ENCODE measurements at regions not wholly inside any gene's neighbourhood (a gene's known extent, or its start where the extent isn't known, plus 50 kb on each side); places are given as distances from the start of the nearest gene placed in this dataset.
"Not testable (repeated sequence)": the region's sequence is repeated elsewhere in the genome, so short reads cannot be mapped to it uniquely, and the experiment has no call there.

- Mint-ChIP-seq H3K27ac (no peak overlapping the region), H3K27me3 (peaks cover 8% of the 10 kb centered on the region), H3K4me1 (peaks cover 9% of the 10 kb centered on the region), H3K4me3 (no peak overlapping the region), H3K9me3 (no peaks in the 10 kb centered on the region), H3K36me3 (no peaks in the 10 kb centered on the region)
- no peak for DNase-seq
These were observed 68.4 kb upstream of the EPCAM start for GRCh38 chr2:47300609-47301276.

DNA sequence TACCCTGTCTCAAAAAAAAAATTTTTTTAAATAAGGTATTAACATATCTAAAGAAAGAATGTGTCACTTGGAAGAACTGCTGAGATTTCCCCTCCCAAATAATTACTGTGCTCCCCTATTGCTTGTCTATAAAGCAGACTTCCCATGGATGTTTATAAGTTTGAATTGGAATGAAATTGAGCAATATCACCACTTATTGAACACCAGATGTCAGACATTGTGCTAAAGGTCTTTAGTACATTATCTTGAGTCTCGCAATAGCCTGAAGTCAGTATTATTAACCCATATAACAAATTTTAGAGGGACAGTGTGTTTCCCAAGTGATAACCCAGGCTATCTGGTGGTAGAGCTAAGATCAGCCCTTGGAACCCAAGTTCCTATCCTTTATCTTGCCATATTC, 69.0 kb upstream of the EPCAM start:
- Mint-ChIP-seq H3K27ac (no peak overlapping the region), H3K4me1 (peaks cover 9% of the 10 kb centered on the region), H3K27me3 (peaks cover 8% of the 10 kb centered on the region), H3K36me3 (no peaks in the 10 kb centered on the region), H3K4me3 (no peak overlapping the region), H3K9me3 (no peaks in the 10 kb centered on the region)
- DNase-seq = no peak

- no peak for DNase-seq
- Mint-ChIP-seq H3K4me3 (no peak overlapping the region), H3K27ac (no peak overlapping the region), H3K27me3 (peaks cover 8% of the 10 kb centered on the region), H3K9me3 (no peaks in the 10 kb centered on the region), H3K4me1 (peaks cover 9% of the 10 kb centered on the region), H3K36me3 (no peaks in the 10 kb centered on the region)
These were observed 69.6 kb upstream of the EPCAM start for GRCh38 chr2:47299555-47299954.

- H3K4me1 Mint-ChIP-seq = peaks cover 9% of the 10 kb centered on the region
- H3K9me3 Mint-ChIP-seq = no peaks in the 10 kb centered on the region
- no peak overlapping the region for H3K27ac Mint-ChIP-seq
- no peaks in the 10 kb centered on the region for H3K36me3 Mint-ChIP-seq
- H3K27me3 Mint-ChIP-seq = peaks cover 8% of the 10 kb centered on the region
- no peak for DNase-seq
- no peak overlapping the region for H3K4me3 Mint-ChIP-seq
These were observed 70.3 kb upstream of the EPCAM start for GRCh38 chr2:47298771-47299170.

DNA sequence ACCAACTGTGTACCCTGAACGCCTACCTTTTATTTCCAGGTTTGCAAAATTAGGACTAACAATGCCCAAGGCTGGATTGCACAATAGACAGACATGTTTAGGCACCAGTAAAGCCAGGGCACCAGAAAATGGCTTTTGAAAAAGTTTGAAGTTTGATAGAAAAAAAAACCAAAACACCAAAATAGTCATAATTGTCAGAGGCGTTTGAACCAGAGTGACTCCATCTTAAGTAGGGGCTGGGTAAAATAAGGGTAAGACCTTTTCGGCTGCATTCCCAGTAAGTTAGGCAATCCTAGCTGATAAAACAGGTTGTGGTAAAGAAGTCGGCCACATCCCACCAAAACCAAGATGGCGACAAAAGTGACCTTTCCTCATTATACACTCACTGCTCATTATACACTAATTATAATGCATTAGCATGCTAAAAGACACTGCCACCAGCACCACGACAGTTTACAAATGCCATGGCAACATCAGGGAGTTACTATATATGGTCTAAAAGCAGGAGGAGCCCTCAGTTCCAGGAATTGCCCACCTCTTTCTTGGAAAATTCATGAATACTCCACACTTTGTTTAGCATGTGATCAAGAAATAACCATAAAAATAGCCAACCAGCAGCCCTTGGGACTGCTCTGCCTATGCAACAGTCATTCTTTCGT, 71.2 kb upstream of the EPCAM start:
- no peak for DNase-seq
- peaks cover 9% of the 10 kb centered on the region for H3K4me1 Mint-ChIP-seq
- H3K36me3 Mint-ChIP-seq = no peaks in the 10 kb centered on the region
- peaks cover 6% of the 10 kb centered on the region for H3K27me3 Mint-ChIP-seq
- no peak overlapping the region for H3K4me3 Mint-ChIP-seq
- H3K27ac Mint-ChIP-seq = no peak overlapping the region
- H3K9me3 Mint-ChIP-seq = no peaks in the 10 kb centered on the region

DNA sequence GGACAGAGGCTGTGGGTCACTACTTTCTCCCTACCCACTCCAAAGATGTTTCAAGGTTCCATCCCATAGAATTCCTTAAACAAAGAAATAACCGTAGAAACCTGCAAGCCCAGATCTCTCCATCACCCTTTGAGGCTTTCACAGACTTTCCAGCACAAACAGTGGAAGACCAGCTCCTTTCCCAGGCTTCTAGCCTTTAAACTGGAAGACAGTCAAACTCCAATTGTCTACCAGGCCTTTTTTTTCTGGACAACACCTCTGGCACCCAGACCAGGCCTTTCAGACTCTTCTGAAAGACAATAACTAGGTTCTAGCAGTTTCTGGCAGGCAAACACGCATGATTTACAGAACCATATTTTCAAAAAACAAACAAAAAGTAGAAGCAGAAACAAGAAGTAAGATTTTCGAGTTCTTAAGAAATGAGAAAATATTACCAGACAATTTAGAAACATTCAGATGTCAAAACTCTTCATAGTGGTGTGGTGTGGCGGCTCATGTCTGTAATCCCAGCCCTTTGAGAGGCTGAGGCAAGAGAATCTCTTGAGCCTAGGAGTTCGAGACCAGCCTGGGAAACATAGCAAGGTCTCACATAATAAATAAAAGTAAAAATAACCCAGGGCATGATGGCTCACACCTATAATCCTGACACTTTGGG, 73.0 kb upstream of the EPCAM start:
- Mint-ChIP-seq H3K27me3 (no peaks in the 10 kb centered on the region), H3K27ac (no peak overlapping the region), H3K36me3 (no peaks in the 10 kb centered on the region), H3K4me3 (no peak overlapping the region), H3K9me3 (no peaks in the 10 kb centered on the region), H3K4me1 (peaks cover 9% of the 10 kb centered on the region)
- no peak for DNase-seq

DNA sequence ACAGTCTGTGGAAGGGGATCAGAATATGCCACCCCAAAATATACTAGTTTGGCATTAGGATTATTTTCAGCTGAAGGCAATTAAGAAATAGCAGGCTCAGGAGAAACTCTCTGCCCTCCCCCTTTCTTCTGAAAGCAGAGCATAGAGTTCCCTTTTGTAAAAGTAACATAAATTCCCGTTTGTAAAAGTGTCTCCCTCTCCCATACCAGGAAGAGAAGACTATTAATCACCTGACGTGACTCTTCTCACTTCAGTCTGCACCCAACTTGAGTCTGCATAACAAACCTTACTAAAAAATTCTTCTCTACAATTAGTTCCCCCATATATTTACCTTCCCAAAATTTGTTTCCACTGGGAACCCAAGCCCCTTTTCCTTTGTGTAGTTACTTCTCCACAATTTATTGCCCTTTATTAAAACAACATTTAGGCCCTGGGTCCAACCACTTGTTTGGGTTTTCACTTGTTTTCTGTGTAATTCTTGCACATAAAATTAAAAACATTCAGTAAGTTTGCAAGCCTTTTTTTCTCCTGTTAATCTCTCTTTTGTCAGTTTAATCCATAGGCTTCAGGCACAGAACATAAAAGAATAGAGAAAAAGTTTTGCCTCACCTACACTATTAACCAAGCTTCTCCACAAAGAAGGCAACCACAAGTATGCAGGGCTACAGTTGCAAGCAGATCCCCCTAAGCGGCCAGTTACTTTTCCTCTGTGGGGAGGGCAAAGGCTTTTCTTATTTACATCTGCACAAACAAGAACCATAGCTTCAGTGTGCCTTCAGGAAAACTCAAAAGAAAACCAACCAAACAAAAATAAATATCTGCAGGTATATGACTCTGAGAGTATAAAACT, 73.8 kb upstream of the EPCAM start:
- Mint-ChIP-seq H3K4me1 (peaks cover 1% of the 10 kb centered on the region), H3K36me3 (no peaks in the 10 kb centered on the region), H3K9me3 (no peaks in the 10 kb centered on the region), H3K4me3 (no peak overlapping the region), H3K27me3 (no peaks in the 10 kb centered on the region), H3K27ac (no peak overlapping the region)
- no peak for DNase-seq

- Mint-ChIP-seq H3K4me1 (no peaks in the 10 kb centered on the region), H3K36me3 (no peaks in the 10 kb centered on the region), H3K27ac (no peak overlapping the region), H3K27me3 (no peaks in the 10 kb centered on the region), H3K4me3 (no peak overlapping the region), H3K9me3 (no peaks in the 10 kb centered on the region)
- no peak for DNase-seq
These were observed 75.1 kb upstream of the EPCAM start for GRCh38 chr2:47293976-47294375.

GRCh38 chr2:47288864-47289263, 80.2 kb upstream of the EPCAM start:
- Mint-ChIP-seq H3K4me3 (no peak overlapping the region), H3K27ac (no peak overlapping the region), H3K27me3 (no peaks in the 10 kb centered on the region), H3K36me3 (no peaks in the 10 kb centered on the region), H3K4me1 (no peaks in the 10 kb centered on the region), H3K9me3 (no peaks in the 10 kb centered on the region)
- DNase-seq = no peak

- H3K4me1 Mint-ChIP-seq = peaks cover 2% of the 10 kb centered on the region
- no peak overlapping the region for H3K27ac Mint-ChIP-seq
- no peaks in the 10 kb centered on the region for H3K9me3 Mint-ChIP-seq
- no peak for DNase-seq
- H3K4me3 Mint-ChIP-seq = no peak overlapping the region
- H3K27me3 Mint-ChIP-seq = no peaks in the 10 kb centered on the region
- no peaks in the 10 kb centered on the region for H3K36me3 Mint-ChIP-seq
These were observed 85.5 kb upstream of the EPCAM start for GRCh38 chr2:47283659-47284058.

DNA sequence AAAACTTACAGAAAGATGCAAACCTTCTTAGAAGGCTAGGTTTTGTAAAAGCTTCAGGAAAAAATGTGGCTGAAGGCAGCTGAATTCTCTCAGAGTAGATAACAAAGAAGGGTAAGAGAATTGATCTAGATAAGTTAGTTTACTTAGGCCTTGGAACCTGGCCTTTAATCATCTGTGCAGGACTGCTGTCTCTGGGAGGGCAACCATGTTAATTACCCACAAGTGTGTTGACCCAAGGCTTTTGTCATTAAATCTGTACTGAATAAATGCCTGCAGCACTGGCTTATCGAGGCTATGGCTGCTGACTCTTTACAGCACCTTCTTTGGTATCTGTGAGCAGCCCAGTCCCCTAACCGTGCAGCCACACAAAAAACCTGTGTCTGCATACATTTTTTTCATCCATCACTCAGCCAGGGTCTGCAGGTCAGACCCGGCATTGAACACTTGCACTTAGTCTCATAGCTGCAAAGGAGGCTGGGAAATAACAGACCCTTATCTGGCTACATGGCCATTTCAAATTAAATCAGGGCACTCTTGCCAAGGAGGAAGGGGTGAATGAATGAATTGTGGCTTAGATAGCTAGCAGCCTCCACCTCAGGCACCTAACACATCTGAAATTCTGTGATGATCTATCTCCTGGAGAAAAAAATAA, 86.4 kb upstream of the EPCAM start:
- Mint-ChIP-seq H3K4me1 (peaks cover 2% of the 10 kb centered on the region), H3K9me3 (no peaks in the 10 kb centered on the region)

DNA sequence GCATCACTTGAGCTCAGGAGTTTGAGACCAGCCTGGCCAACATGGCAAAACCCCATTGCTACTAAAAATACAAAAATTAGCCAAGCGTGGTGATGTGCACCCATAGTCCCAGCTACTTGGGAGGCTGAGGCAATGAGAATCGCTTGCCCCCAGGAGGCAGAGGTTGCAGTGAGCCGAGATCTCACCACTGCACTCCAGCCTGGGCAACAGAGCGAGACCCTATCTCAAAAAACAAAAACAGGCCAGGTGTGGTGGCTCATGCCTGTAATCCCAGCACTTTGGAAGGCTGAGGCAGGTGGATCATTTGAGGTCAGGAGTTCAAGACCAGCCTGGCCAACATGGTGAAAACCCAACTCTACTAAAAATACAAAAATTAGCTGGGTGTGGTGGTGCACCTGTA, 89.6 kb upstream of the EPCAM start:
- H3K27me3 Mint-ChIP-seq, DNase-seq, H3K9me3 Mint-ChIP-seq, H3K36me3 Mint-ChIP-seq, H3K4me3 Mint-ChIP-seq, H3K4me1 Mint-ChIP-seq, H3K27ac Mint-ChIP-seq: not testable (repeated sequence)

More for the DNA sequence above, 86.4 kb upstream of the EPCAM start:
- Mint-ChIP-seq H3K27ac (no peak overlapping the region), H3K36me3 (no peaks in the 10 kb centered on the region), H3K4me3 (no peak overlapping the region), H3K27me3 (no peaks in the 10 kb centered on the region)
- no peak for DNase-seq

DNA sequence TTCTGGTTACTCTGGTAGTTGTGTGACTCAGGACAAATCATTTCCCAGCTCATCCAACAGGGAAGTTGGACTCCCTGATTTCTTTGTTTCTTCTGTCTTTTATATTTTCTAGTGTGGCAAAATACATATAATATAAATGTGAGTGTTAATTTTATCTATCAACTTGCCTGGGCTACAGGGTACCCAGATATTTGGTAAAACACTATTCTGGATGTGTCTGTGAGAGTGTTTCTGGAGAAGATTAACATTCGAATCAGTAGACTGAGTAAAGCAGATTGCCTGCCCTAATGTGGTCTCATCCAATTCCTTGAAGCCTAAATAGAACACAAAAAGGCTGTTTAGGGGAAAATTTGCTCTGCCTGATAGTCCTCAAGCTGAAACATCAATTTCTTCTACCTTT, 91.1 kb upstream of the EPCAM start:
- H3K9me3 Mint-ChIP-seq = no peaks in the 10 kb centered on the region
- no peak for DNase-seq
- no peaks in the 10 kb centered on the region for H3K36me3 Mint-ChIP-seq
- H3K4me3 Mint-ChIP-seq = no peak overlapping the region
- no peak overlapping the region for H3K27ac Mint-ChIP-seq
- H3K27me3 Mint-ChIP-seq = no peaks in the 10 kb centered on the region
- H3K4me1 Mint-ChIP-seq = no peaks in the 10 kb centered on the region

DNA sequence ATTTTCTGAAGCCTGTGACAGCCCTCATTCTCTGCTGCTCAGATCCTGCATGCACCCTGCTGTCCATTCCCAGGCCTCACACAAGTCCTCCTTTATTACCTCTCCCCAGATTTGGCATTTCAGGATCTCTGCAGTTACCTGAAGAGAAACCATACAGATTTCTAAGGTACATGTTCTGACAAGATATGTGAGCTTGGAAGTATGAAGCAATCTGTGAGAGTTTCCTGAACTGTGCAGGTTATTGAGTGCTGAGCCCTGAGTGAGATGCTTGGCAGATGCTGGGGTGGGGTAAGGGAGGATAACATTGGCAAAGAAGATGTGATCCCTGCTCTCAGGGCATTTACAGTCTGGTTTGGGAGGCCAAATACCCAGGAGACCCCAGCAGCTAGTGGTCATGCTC, 91.9 kb upstream of the EPCAM start:
- DNase-seq = no peak
- H3K9me3 Mint-ChIP-seq = no peaks in the 10 kb centered on the region
- H3K27ac Mint-ChIP-seq = no peak overlapping the region
- H3K4me3 Mint-ChIP-seq = no peak overlapping the region
- H3K4me1 Mint-ChIP-seq = peaks cover 1% of the 10 kb centered on the region
- H3K27me3 Mint-ChIP-seq = no peaks in the 10 kb centered on the region
- H3K36me3 Mint-ChIP-seq = no peaks in the 10 kb centered on the region

DNA sequence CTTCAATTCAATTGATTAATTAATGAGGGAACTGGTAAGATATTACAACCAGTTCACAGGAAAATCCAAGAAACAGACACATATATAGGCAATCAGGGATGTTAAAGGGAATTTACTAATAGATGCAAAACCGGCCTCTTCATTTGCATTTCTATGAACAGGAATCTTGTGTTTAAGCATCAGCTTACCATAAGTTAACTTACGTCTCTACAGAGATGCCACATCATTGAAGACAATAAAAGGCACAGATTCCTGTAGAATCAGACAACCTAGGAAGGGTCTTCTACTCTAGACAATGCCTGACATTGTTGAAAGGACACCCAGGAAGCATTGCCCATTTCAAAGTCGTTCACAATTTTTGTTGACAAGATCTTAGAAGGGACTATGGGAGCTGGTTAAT, 93.0 kb upstream of the EPCAM start:
- Mint-ChIP-seq H3K4me3 (no peak overlapping the region), H3K9me3 (no peaks in the 10 kb centered on the region), H3K4me1 (peaks cover 3% of the 10 kb centered on the region), H3K27me3 (no peaks in the 10 kb centered on the region), H3K36me3 (no peaks in the 10 kb centered on the region), H3K27ac (no peak overlapping the region)
- DNase-seq = no peak

All from activated naive CD8-positive, alpha-beta T cell treated with anti-CD3 and anti-CD28 coated beads for 36 hours (primary cell).